Right lobe of liver (tissue), 4 donors: ENCODE measurements at regions not wholly inside any gene's neighbourhood (a gene's known extent, or its start where the extent isn't known, plus 50 kb on each side); places are given as distances from the start of the nearest gene placed in this dataset.

Source experiments
- CTCF ChIP-seq, 4 donors: fragments of 200-600 bp in 3 of 4; fragments of 450-650 bp in 1 of 4; IDR thresholded peaks; one replicate each; pipeline versions ENCODE4 v1.5.1 to v1.8.0; 2016 to 2022; ENCODE audit warnings: antibody characterized with exemption in 4 of 4, mild to moderate bottlenecking in 2 of 4
- POLR2A ChIP-seq: fragments of 450-650 bp; IDR thresholded peaks from one replicate; pipeline ENCODE4 v1.6.1; 2017; ENCODE audit warnings: antibody characterized with exemption, mild to moderate bottlenecking
- donor health status: DM: no; HTN: no; CAD: no.
- donor health status: DM: no; HTN: no; CAD: no.
- donor health status: DM: no; HTN: yes; CAD: no.

DNA sequence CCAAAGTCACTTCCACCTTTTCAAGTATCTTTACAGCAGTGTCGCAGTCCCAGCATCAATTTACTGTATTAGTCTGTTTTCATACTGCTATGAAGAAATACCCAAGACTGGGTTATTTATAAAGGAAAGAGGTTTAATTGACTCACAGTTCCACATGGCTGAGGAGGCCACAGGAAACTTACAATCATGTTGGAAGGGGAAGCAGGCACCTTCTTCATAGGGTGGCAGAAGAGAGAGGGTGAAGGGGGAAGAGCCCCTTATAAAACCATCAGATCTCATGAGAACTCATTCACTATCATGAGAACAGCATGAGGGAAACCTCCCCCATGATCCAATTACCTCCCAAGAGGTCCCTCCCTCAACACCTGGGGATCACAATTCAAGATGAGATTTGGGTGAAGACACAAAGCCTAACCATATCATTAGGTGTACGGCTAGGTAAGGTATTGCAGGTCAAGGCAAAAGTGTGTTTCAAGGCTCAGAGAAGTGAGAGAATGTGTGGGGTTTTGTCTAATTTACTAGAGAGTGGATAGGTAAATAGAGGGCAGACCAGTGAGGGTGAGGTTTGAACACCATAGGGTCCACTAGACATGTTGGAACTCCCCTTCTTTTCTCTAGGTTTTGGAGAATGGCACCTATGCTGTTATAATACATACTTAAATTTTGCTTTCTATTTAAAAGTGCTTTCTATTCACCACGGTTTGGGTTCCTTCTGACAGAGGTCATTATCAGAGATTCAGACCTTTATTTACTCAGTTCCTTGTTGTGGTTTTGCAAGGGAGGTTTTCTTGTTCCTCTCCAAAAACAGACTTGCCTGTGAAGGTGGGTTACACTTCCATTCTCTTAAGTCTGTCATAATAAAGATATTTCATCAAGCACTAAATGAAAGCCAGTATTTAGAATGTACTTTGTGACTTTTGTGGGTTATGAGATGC is 186.6 kb downstream of the CPEB2 start:
- TF ChIP-seq CTCF (IDR thresholded peaks at IDR 0.05) (no peak), POLR2A (no peak)
